ENCODE measurements at regions not wholly inside any gene's neighbourhood (a gene's known extent, or its start where the extent isn't known, plus 50 kb on each side); places are given as distances from the start of the nearest gene placed in this dataset.

GRCh38 chr3:34955680-34956079 is 683.6 kb upstream of the ARPP21 start:
- H3K27me3 ChIP-seq (ENCODE audit: insufficient read depth, low read depth) = no peaks in the 10 kb centered on the region
- TF ChIP-seq EZH2 (IDR thresholded peaks at IDR 0.05; ENCODE audit: low read depth) (no peak), CTCF (conservative IDR thresholded peaks at IDR 0.05) (no peak)
- no peak overlapping the region for H3K4me2 ChIP-seq
- H3K4me1 ChIP-seq (replicated peaks; ENCODE audit: insufficient read depth) = no peaks in the 10 kb centered on the region
- H4K20me1 ChIP-seq (ENCODE audit: insufficient read depth) = no peaks in the 10 kb centered on the region
- CTCF ChIA-PET = no interaction called here
- intact Hi-C loops (cut with micrococcal nuclease; ENCODE audit: unreplicated experiment) = no loop called here
- H3F3A ChIP-seq (ENCODE audit: insufficient read depth, low read depth) = no peaks in the 10 kb centered on the region
- H3K27ac ChIP-seq = no peak overlapping the region
- POLR2A ChIA-PET (ENCODE audit: unreplicated experiment) = no interaction called here
- H2AFZ ChIP-seq = no peak overlapping the region
- no peaks in the 10 kb centered on the region for H3K79me2 ChIP-seq (ENCODE audit: low read depth)
- no peak overlapping the region for H3K4me3 ChIP-seq
- BruUV-seq (replicated peaks) = no TSS peak
- H3K9me3 ChIP-seq (ENCODE audit: insufficient read depth, low read depth) = no peaks in the 10 kb centered on the region
- no peak for DNase-seq
- H3K36me3 ChIP-seq (ENCODE audit: low read depth) = no peaks in the 10 kb centered on the region
- no peaks in the 10 kb centered on the region for H3K9me2 ChIP-seq (ENCODE audit: insufficient read depth)

GRCh38 chr3:34956511-34956910 is 682.8 kb upstream of the ARPP21 start:
- no peaks in the 10 kb centered on the region for H3K9me2 ChIP-seq (ENCODE audit: insufficient read depth)
- no peak overlapping the region for H2AFZ ChIP-seq
- no peaks in the 10 kb centered on the region for H3K27me3 ChIP-seq (ENCODE audit: insufficient read depth, low read depth)
- H3K27ac ChIP-seq = no peak overlapping the region
- H3K4me2 ChIP-seq = no peak overlapping the region
- DNase-seq = no peak
- no peaks in the 10 kb centered on the region for H3F3A ChIP-seq (ENCODE audit: insufficient read depth, low read depth)
- ChIA-PET CTCF (no interaction called here), POLR2A (ENCODE audit: unreplicated experiment) (no interaction called here)
- intact Hi-C loops (cut with micrococcal nuclease; ENCODE audit: unreplicated experiment) = no loop called here
- H3K9me3 ChIP-seq (ENCODE audit: insufficient read depth, low read depth) = no peaks in the 10 kb centered on the region
- no TSS peak for BruUV-seq (replicated peaks)
- H3K36me3 ChIP-seq (ENCODE audit: low read depth) = no peaks in the 10 kb centered on the region
- H3K4me3 ChIP-seq = no peak overlapping the region
- no peaks in the 10 kb centered on the region for H3K79me2 ChIP-seq (ENCODE audit: low read depth)
- no peaks in the 10 kb centered on the region for H4K20me1 ChIP-seq (ENCODE audit: insufficient read depth)
- no peak for TF ChIP-seq EZH2 (IDR thresholded peaks at IDR 0.05; ENCODE audit: low read depth)
- TF ChIP-seq CTCF (conservative IDR thresholded peaks at IDR 0.05) = no peak
- no peaks in the 10 kb centered on the region for H3K4me1 ChIP-seq (replicated peaks; ENCODE audit: insufficient read depth)

- BruUV-seq (replicated peaks) = no TSS peak
- Histone ChIP-seq H3K4me3 (no peak overlapping the region), H2AFZ (no peak overlapping the region), H3K9me2 (ENCODE audit: insufficient read depth) (no peaks in the 10 kb centered on the region), H3K36me3 (ENCODE audit: low read depth) (no peaks in the 10 kb centered on the region), H3F3A (ENCODE audit: insufficient read depth, low read depth) (no peaks in the 10 kb centered on the region), H3K27ac (no peak overlapping the region), H3K79me2 (ENCODE audit: low read depth) (no peaks in the 10 kb centered on the region), H4K20me1 (ENCODE audit: insufficient read depth) (no peaks in the 10 kb centered on the region), H3K27me3 (ENCODE audit: insufficient read depth, low read depth) (no peaks in the 10 kb centered on the region), H3K9me3 (ENCODE audit: insufficient read depth, low read depth) (no peaks in the 10 kb centered on the region), H3K4me1 (replicated peaks; ENCODE audit: insufficient read depth) (no peaks in the 10 kb centered on the region), H3K4me2 (no peak overlapping the region)
- intact Hi-C loops (cut with micrococcal nuclease; ENCODE audit: unreplicated experiment) = no loop called here
- POLR2A ChIA-PET (ENCODE audit: unreplicated experiment) = no interaction called here
- TF ChIP-seq EZH2 (IDR thresholded peaks at IDR 0.05; ENCODE audit: low read depth) (no peak), CTCF (conservative IDR thresholded peaks at IDR 0.05) (no peak)
- DNase-seq = no peak
- CTCF ChIA-PET = no interaction called here
Observed at GRCh38 chr3:34957677-34958076, 681.6 kb upstream of the ARPP21 start.
